HL-60 (cell line): ENCODE measurements at regions not wholly inside any gene's neighbourhood (a gene's known extent, or its start where the extent isn't known, plus 50 kb on each side); places are given as distances from the start of the nearest gene placed in this dataset.
"Not testable (repeated sequence)": the region's sequence is repeated elsewhere in the genome, so short reads cannot be mapped to it uniquely, and the experiment has no call there.

ENCODE experiments used
- TF ChIP-seq, protein P1 (sequence below): IDR thresholded peaks from one replicate; pipeline ENCODE4 v1.5.1; 2011; ENCODE audit warnings: low read length, control low read depth, inconsistent platforms; ENCODE audit not compliant: insufficient read depth
- TF ChIP-seq, protein P2 (sequence below): IDR thresholded peaks from 2 replicates; pipeline ENCODE4 v1.6.1; 2012; ENCODE audit warnings: low read depth; ENCODE audit not compliant: insufficient replicate concordance

DNA sequence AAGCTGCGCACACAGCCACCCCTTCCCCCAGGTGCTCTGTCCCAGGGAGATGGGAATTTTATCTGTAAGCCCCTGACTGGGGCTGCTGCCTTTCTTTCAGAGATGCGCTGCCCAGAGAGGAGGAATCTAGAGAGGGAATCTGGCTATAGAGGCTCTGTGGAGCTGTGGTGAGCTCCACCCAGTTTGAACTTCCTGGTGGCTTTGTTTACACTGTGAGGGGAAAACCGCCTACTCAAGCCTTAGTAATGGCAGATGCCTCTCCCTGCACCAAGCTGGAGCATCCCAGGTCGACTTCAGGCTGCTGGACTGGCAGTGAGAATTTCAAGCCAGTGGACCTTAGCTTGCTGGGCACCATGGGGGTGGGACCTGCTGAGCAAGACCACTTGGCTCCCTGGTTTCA lies 235.2 kb upstream of the GLRA1 start:
- TF ChIP-seq, protein P1, sequence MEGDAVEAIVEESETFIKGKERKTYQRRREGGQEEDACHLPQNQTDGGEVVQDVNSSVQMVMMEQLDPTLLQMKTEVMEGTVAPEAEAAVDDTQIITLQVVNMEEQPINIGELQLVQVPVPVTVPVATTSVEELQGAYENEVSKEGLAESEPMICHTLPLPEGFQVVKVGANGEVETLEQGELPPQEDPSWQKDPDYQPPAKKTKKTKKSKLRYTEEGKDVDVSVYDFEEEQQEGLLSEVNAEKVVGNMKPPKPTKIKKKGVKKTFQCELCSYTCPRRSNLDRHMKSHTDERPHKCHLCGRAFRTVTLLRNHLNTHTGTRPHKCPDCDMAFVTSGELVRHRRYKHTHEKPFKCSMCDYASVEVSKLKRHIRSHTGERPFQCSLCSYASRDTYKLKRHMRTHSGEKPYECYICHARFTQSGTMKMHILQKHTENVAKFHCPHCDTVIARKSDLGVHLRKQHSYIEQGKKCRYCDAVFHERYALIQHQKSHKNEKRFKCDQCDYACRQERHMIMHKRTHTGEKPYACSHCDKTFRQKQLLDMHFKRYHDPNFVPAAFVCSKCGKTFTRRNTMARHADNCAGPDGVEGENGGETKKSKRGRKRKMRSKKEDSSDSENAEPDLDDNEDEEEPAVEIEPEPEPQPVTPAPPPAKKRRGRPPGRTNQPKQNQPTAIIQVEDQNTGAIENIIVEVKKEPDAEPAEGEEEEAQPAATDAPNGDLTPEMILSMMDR = not testable (repeated sequence)
- TF ChIP-seq, protein P2, sequence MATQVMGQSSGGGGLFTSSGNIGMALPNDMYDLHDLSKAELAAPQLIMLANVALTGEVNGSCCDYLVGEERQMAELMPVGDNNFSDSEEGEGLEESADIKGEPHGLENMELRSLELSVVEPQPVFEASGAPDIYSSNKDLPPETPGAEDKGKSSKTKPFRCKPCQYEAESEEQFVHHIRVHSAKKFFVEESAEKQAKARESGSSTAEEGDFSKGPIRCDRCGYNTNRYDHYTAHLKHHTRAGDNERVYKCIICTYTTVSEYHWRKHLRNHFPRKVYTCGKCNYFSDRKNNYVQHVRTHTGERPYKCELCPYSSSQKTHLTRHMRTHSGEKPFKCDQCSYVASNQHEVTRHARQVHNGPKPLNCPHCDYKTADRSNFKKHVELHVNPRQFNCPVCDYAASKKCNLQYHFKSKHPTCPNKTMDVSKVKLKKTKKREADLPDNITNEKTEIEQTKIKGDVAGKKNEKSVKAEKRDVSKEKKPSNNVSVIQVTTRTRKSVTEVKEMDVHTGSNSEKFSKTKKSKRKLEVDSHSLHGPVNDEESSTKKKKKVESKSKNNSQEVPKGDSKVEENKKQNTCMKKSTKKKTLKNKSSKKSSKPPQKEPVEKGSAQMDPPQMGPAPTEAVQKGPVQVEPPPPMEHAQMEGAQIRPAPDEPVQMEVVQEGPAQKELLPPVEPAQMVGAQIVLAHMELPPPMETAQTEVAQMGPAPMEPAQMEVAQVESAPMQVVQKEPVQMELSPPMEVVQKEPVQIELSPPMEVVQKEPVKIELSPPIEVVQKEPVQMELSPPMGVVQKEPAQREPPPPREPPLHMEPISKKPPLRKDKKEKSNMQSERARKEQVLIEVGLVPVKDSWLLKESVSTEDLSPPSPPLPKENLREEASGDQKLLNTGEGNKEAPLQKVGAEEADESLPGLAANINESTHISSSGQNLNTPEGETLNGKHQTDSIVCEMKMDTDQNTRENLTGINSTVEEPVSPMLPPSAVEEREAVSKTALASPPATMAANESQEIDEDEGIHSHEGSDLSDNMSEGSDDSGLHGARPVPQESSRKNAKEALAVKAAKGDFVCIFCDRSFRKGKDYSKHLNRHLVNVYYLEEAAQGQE = not testable (repeated sequence)
